GM12864 (cell line): ENCODE measurements at regions not wholly inside any gene's neighbourhood (a gene's known extent, or its start where the extent isn't known, plus 50 kb on each side); places are given as distances from the start of the nearest gene placed in this dataset.
"Not testable (repeated sequence)": the region's sequence is repeated elsewhere in the genome, so short reads cannot be mapped to it uniquely, and the experiment has no call there.

Experiments used
- DNase-seq: peaks from one replicate; pipeline ENCODE4 v3.0.0-alpha.2; 2011; ENCODE audit warnings: low read depth
- H3K4me3 ChIP-seq: 2 replicates; pipeline ENCODE4 v1.5.1; 2011; ENCODE audit warnings: mild to moderate bottlenecking, low read depth, low read length, control low read depth
- CTCF ChIP-seq: IDR thresholded peaks from 2 replicates; pipeline ENCODE4 v1.5.1; 2011; ENCODE audit warnings: low read depth, mild to moderate bottlenecking, moderate library complexity, low read length, control low read depth, inconsistent platforms; ENCODE audit errors: missing control alignments

- H3K4me3 ChIP-seq = no peak overlapping the region
- no peak for TF ChIP-seq CTCF
- no peak for DNase-seq
Measured at GRCh38 chrX:88024022-88024421, 506.4 kb downstream of the KLHL4 start.

- TF ChIP-seq CTCF = no peak
- DNase-seq = no peak
Measured at GRCh38 chrX:88072339-88073030, 554.9 kb downstream of the KLHL4 start.

GRCh38 chrX:88101968-88102367 is 584.4 kb downstream of the KLHL4 start:
- TF ChIP-seq CTCF = no peak
- no peak overlapping the region for H3K4me3 ChIP-seq
- DNase-seq = no peak

More at GRCh38 chrX:88072339-88073030, 554.9 kb downstream of the KLHL4 start:
- no peak overlapping the region for H3K4me3 ChIP-seq

GRCh38 chrX:88135735-88136134 is 611.3 kb upstream of the CPXCR1 start:
- no peak for TF ChIP-seq CTCF
- DNase-seq = no peak
- no peak overlapping the region for H3K4me3 ChIP-seq

GRCh38 chrX:88136328-88136727 is 610.7 kb upstream of the CPXCR1 start:
- TF ChIP-seq CTCF = no peak
- no peak for DNase-seq
- H3K4me3 ChIP-seq = no peak overlapping the region

- H3K4me3 ChIP-seq = no peak overlapping the region
- TF ChIP-seq CTCF = no peak
- no peak for DNase-seq
Measured at GRCh38 chrX:88146577-88146976, 600.4 kb upstream of the CPXCR1 start.

GRCh38 chrX:88170553-88170952 is 576.5 kb upstream of the CPXCR1 start:
- no peak for TF ChIP-seq CTCF
- H3K4me3 ChIP-seq = no peak overlapping the region
- DNase-seq = no peak

- DNase-seq, H3K4me3 ChIP-seq: not testable (repeated sequence)
Measured at GRCh38 chrX:88173932-88174440, 573.0 kb upstream of the CPXCR1 start.
